NCI-H1694 (cell line): ENCODE measurements at regions not wholly inside any gene's neighbourhood (a gene's known extent, or its start where the extent isn't known, plus 50 kb on each side); places are given as distances from the start of the nearest gene placed in this dataset.
"Not testable (repeated sequence)": the region's sequence is repeated elsewhere in the genome, so short reads cannot be mapped to it uniquely, and the experiment has no call there.

Experiments
- DNase-seq: peaks from one replicate; lab custom pipeline; 2025; lab: John Stamatoyannopoulos, UW

GRCh38 chr10:45249978-45250693, 65.3 kb downstream of the OR13A1 start:
- DNase-seq: peak; percentile 84

GRCh38 chr10:45250694-45251075, 64.7 kb downstream of the OR13A1 start:
- DNase-seq: not testable (repeated sequence)
